Activated CD4-positive, alpha-beta memory T cell treated with anti-CD3 and anti-CD28 coated beads, Interleukin-2, amount 10 ng/mL, durations not matched to agents 7 days and 5 days (primary cell): ENCODE measurements at regions not wholly inside any gene's neighbourhood (a gene's known extent, or its start where the extent isn't known, plus 50 kb on each side); places are given as distances from the start of the nearest gene placed in this dataset.
A peak's percentile ranks its signal among the peaks of the same experiment; 100 is the strongest.

Source experiments
- CTCF ChIA-PET: fragments of 350-600 bp; sonication (Branson Sonifier 250); formaldehyde crosslinking; loops from one replicate; lab custom pipeline; 2021; ENCODE audit warnings: antibody characterized with exemption, inconsistent platforms; lab: Charles Lee
- POLR2A ChIA-PET: fragments of 350-600 bp; sonication (Branson Sonifier 250); formaldehyde crosslinking; loops from one replicate; lab custom pipeline; 2021; ENCODE audit warnings: antibody characterized with exemption; lab: Charles Lee
- DNase-seq: peaks from one replicate; pipeline ENCODE4 v3.0.0-alpha.2; 2020
- H3K27ac Mint-ChIP-seq: one replicate; pipeline ENCODE4 v1.8.0; 2021; ENCODE audit warnings: mild to moderate bottlenecking, mixed read lengths
- H3K27me3 Mint-ChIP-seq: one replicate; pipeline ENCODE4 v1.8.0; 2021; ENCODE audit warnings: mixed read lengths
- H3K36me3 Mint-ChIP-seq: one replicate; pipeline ENCODE4 v1.8.0; 2021; ENCODE audit warnings: low read depth, mixed read lengths
- H3K4me1 Mint-ChIP-seq: one replicate; pipeline ENCODE4 v1.8.0; 2021; ENCODE audit warnings: mixed read lengths
- H3K4me3 Mint-ChIP-seq: one replicate; pipeline ENCODE4 v1.8.0; 2021; ENCODE audit warnings: mild to moderate bottlenecking, mixed read lengths
- H3K9me3 Mint-ChIP-seq: one replicate; pipeline ENCODE4 v1.8.0; 2021; ENCODE audit warnings: mixed read lengths

DNA sequence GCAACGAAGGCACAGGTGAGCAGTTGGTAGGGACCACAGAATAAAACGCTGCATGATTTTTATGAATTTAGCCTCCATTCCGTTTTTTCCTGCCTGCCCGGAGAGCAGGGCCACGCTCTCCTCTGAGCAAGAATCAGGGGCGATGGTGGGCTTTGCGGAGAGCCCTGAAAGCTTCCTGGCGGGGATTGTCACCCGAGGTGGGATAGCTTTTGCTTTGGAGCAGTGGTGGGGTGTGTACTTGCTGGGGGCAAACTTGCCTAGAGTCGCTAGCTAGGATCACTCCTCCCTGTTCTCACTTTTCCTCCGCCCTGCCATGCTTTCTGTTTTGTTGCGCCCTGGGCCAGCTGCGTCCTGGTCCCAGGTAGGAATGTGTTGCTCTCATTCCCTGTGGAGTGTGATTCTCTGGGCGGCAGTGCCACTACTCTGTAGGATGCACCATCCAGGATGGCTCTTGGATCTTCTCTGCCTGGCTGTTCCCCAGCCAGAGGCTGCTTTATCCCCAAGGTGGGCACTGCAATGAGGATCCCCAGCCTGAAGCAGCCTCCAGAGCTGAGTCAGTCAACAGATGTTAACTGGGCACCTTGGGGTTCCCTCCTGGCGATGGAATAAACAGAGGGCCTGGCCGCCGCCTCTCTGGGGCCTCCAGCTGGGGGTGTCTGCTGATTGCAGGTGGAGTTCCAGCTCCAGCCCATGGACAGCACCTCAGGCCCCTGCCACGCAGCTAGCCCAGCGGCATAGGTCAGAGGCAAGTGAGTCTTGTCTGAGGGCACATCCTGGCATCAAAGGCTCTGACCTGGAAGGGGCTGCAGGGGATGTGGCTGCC, 360.9 kb upstream of the TNRC6C start:
- no peak for DNase-seq
- Mint-ChIP-seq H3K4me1 (peaks cover 18% of the 10 kb centered on the region), H3K4me3 (no peak overlapping the region), H3K9me3 (no peaks in the 10 kb centered on the region), H3K27me3 (peaks cover 41% of the 10 kb centered on the region), H3K36me3 (no peaks in the 10 kb centered on the region), H3K27ac (no peak overlapping the region)
- CTCF ChIA-PET, result no interaction called here
- POLR2A ChIA-PET, result no interaction called here

GRCh38 chr17:77598241-77598620, 360.3 kb upstream of the TNRC6C start:
- Mint-ChIP-seq H3K27me3 (peaks cover 38% of the 10 kb centered on the region), H3K27ac (no peak overlapping the region), H3K9me3 (no peaks in the 10 kb centered on the region), H3K36me3 (no peaks in the 10 kb centered on the region), H3K4me3 (no peak overlapping the region), H3K4me1 (peaks cover 18% of the 10 kb centered on the region)
- ChIA-PET POLR2A (no interaction called here), CTCF (no interaction called here)
- no peak for DNase-seq

- H3K9me3 Mint-ChIP-seq, result no peaks in the 10 kb centered on the region
- H3K27me3 Mint-ChIP-seq, result peaks cover 28% of the 10 kb centered on the region
- H3K27ac Mint-ChIP-seq, result no peak overlapping the region
- H3K36me3 Mint-ChIP-seq, result no peaks in the 10 kb centered on the region
- ChIA-PET POLR2A (no interaction called here), CTCF (no interaction called here)
- peaks cover 13% of the 10 kb centered on the region for H3K4me1 Mint-ChIP-seq
- H3K4me3 Mint-ChIP-seq, result no peak overlapping the region
- DNase-seq, result no peak
These were observed 358.8 kb upstream of the TNRC6C start for GRCh38 chr17:77599699-77600098.

DNA sequence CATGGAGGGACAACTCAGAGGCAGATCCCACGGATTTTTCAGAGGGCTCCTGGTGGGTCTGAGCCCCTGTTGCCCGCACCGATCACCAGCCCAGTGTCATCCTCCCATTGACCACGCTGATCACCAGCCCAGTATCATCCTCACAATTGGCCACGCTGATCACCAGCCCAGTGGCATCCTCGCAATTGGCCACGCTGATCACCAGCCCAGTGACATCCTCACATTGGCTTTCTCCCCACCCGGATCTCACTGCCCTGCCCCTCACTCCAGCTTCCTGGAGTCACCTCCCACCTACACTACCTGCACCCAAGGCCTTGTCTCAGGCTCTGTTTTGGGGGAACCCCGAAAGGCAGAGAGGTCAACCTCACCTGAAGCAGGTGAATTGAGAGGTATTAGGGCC, 358.2 kb upstream of the TNRC6C start:
- ChIA-PET CTCF (no interaction called here), POLR2A (no interaction called here)
- H3K4me1 Mint-ChIP-seq, result peaks cover 7% of the 10 kb centered on the region
- no peak overlapping the region for H3K4me3 Mint-ChIP-seq
- no peaks in the 10 kb centered on the region for H3K36me3 Mint-ChIP-seq
- no peak for DNase-seq
- no peak overlapping the region for H3K27ac Mint-ChIP-seq
- H3K27me3 Mint-ChIP-seq, result peaks cover 28% of the 10 kb centered on the region
- no peaks in the 10 kb centered on the region for H3K9me3 Mint-ChIP-seq

- no peaks in the 10 kb centered on the region for H3K4me1 Mint-ChIP-seq
- POLR2A ChIA-PET, result no interaction called here
- DNase-seq, result no peak
- H3K36me3 Mint-ChIP-seq, result no peaks in the 10 kb centered on the region
- CTCF ChIA-PET, result no interaction called here
- no peaks in the 10 kb centered on the region for H3K9me3 Mint-ChIP-seq
- H3K4me3 Mint-ChIP-seq, result no peak overlapping the region
- H3K27ac Mint-ChIP-seq, result no peak overlapping the region
- H3K27me3 Mint-ChIP-seq, result peaks cover 20% of the 10 kb centered on the region
These were observed 357.2 kb upstream of the TNRC6C start for GRCh38 chr17:77601054-77601979.

GRCh38 chr17:77602062-77602746, 356.3 kb upstream of the TNRC6C start:
- ChIA-PET POLR2A (no interaction called here), CTCF (no interaction called here)
- DNase-seq, result peak; percentile 11
- Mint-ChIP-seq H3K27ac (no peak overlapping the region), H3K4me3 (no peak overlapping the region), H3K9me3 (no peaks in the 10 kb centered on the region), H3K4me1 (no peaks in the 10 kb centered on the region), H3K27me3 (peaks cover 20% of the 10 kb centered on the region), H3K36me3 (no peaks in the 10 kb centered on the region)

- ChIA-PET CTCF (interaction anchor here (0.7 to 1.2 kb wide), 3 partner anchors 12 to 203 kb away, joined by 3 read pairs; no protein-coding TSS in a partner anchor), POLR2A (no interaction called here)
- Mint-ChIP-seq H3K4me1 (no peaks in the 10 kb centered on the region), H3K36me3 (no peaks in the 10 kb centered on the region), H3K27ac (no peak overlapping the region), H3K27me3 (peaks cover 19% of the 10 kb centered on the region), H3K4me3 (no peak overlapping the region), H3K9me3 (no peaks in the 10 kb centered on the region)
- peak; percentile 9 for DNase-seq
These were observed 355.4 kb upstream of the TNRC6C start for GRCh38 chr17:77602883-77603640.

- Mint-ChIP-seq H3K4me1 (peaks cover 5% of the 10 kb centered on the region), H3K27me3 (peaks cover 15% of the 10 kb centered on the region), H3K4me3 (no peak overlapping the region), H3K9me3 (no peaks in the 10 kb centered on the region), H3K36me3 (no peaks in the 10 kb centered on the region), H3K27ac (no peak overlapping the region)
- no peak for DNase-seq
- CTCF ChIA-PET, result interaction anchor here (1.0 to 1.4 kb wide), 4 partner anchors 13 to 61 kb away, joined by 3 read pairs; no protein-coding TSS in a partner anchor
- POLR2A ChIA-PET, result no interaction called here
These were observed 354.1 kb upstream of the TNRC6C start for GRCh38 chr17:77604301-77604972.

- no peaks in the 10 kb centered on the region for H3K9me3 Mint-ChIP-seq
- peaks cover 8% of the 10 kb centered on the region for H3K4me1 Mint-ChIP-seq
- CTCF ChIA-PET, result interaction anchor here (1.0 to 1.4 kb wide), 2 partner anchors 13 to 62 kb away, joined by 3 read pairs; no protein-coding TSS in a partner anchor
These were observed 353.6 kb upstream of the TNRC6C start for GRCh38 chr17:77604973-77605313.

GRCh38 chr17:77606146-77606864, 352.2 kb upstream of the TNRC6C start:
- Mint-ChIP-seq H3K36me3 (peaks cover 2% of the 10 kb centered on the region), H3K9me3 (no peaks in the 10 kb centered on the region), H3K4me1 (peaks cover 21% of the 10 kb centered on the region), H3K27ac (no peak overlapping the region), H3K27me3 (peaks cover 6% of the 10 kb centered on the region), H3K4me3 (no peak overlapping the region)
- no peak for DNase-seq
- ChIA-PET CTCF (no interaction called here), POLR2A (no interaction called here)

More at GRCh38 chr17:77604973-77605313, 353.6 kb upstream of the TNRC6C start:
- POLR2A ChIA-PET, result no interaction called here
- DNase-seq, result no peak
- Mint-ChIP-seq H3K4me3 (no peak overlapping the region), H3K27me3 (peaks cover 13% of the 10 kb centered on the region), H3K36me3 (peaks cover 2% of the 10 kb centered on the region), H3K27ac (no peak overlapping the region)

DNA sequence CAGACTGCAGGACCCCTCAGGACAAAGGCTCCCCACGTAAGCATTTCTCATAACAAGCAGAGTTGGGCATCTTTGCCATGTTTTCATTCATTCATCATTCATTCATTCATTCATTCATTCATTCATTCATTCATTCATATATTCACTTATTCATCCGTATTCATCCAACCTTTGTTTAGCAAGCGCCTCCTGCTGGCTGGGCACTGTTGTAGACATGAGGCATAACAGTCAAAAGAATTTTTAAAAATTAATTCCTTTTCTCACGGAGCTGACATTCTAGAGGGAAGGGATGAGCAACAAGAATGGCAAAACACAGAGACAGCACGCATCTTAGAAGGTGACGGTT, 351.7 kb upstream of the TNRC6C start:
- peaks cover 24% of the 10 kb centered on the region for H3K4me1 Mint-ChIP-seq
- H3K9me3 Mint-ChIP-seq, result no peaks in the 10 kb centered on the region
- peaks cover 2% of the 10 kb centered on the region for H3K36me3 Mint-ChIP-seq
- ChIA-PET POLR2A (no interaction called here), CTCF (interaction anchor here (0.6 kb wide), 1 partner anchor 175 kb away, joined by 7 read pairs; no protein-coding TSS in a partner anchor)
- no peak overlapping the region for H3K4me3 Mint-ChIP-seq
- peaks cover 2% of the 10 kb centered on the region for H3K27me3 Mint-ChIP-seq
- no peak overlapping the region for H3K27ac Mint-ChIP-seq
- no peak for DNase-seq
